WTC11 (cell line): ENCODE measurements at regions not wholly inside any gene's neighbourhood (a gene's known extent, or its start where the extent isn't known, plus 50 kb on each side); places are given as distances from the start of the nearest gene placed in this dataset.
"Not testable (repeated sequence)": the region's sequence is repeated elsewhere in the genome, so short reads cannot be mapped to it uniquely, and the experiment has no call there.

ENCODE experiments used
- CTCF ChIP-seq: fragments of 200-600 bp; IDR thresholded peaks from 2 replicates; pipeline ENCODE4 v1.8.0; 2022; ENCODE audit warnings: antibody characterized with exemption
- FOXJ3 ChIP-seq: sonication (generic); formaldehyde crosslinking; IDR thresholded peaks from 2 replicates; pipeline ENCODE4 v1.9.0; 2021; ENCODE audit warnings: missing genetic modification reagents, mild to moderate bottlenecking, borderline replicate concordance
- JUN ChIP-seq: sonication (generic); formaldehyde crosslinking; IDR thresholded peaks from 2 replicates; pipeline ENCODE4 v1.8.0; 2023; ENCODE audit warnings: mild to moderate bottlenecking, missing genetic modification reagents
- NR3C1 ChIP-seq: sonication (generic); formaldehyde crosslinking; conservative IDR thresholded peaks from 2 replicates; pipeline ENCODE4 v1.8.1; 2023; ENCODE audit warnings: low read depth, mild to moderate bottlenecking, missing genetic modification reagents
- SMAD4 ChIP-seq: sonication (generic); formaldehyde crosslinking; IDR thresholded peaks from 2 replicates; pipeline ENCODE4 v1.8.0; 2022; ENCODE audit warnings: mild to moderate bottlenecking, missing genetic modification reagents
- SP1 ChIP-seq: sonication (generic); formaldehyde crosslinking; conservative IDR thresholded peaks from 2 replicates; pipeline ENCODE4 v1.8.1; 2022; ENCODE audit warnings: missing genetic modification reagents
- ZNF219 ChIP-seq: sonication (generic); formaldehyde crosslinking; IDR thresholded peaks from 2 replicates; pipeline ENCODE4 v1.8.0; 2023; ENCODE audit warnings: missing genetic modification reagents, mild to moderate bottlenecking, borderline replicate concordance
- ZNF512 ChIP-seq: sonication (generic); formaldehyde crosslinking; IDR thresholded peaks from 2 replicates; pipeline ENCODE4 v1.8.1; 2022; ENCODE audit warnings: missing genetic modification reagents, borderline replicate concordance

- not testable (repeated sequence) for TF ChIP-seq SMAD4 (CRISPR knock-in tag); CTCF; ZNF219 (CRISPR knock-in tag); ZNF512 (CRISPR knock-in tag); NR3C1 (CRISPR knock-in tag); SP1 (CRISPR knock-in tag); FOXJ3; JUN (CRISPR knock-in tag)
Observed at GRCh38 chr9:61628951-61629350, 439.1 kb downstream of the SPATA31A7 start.
